B cell (primary cell): ENCODE measurements at regions not wholly inside any gene's neighbourhood (a gene's known extent, or its start where the extent isn't known, plus 50 kb on each side); places are given as distances from the start of the nearest gene placed in this dataset.

ENCODE experiments used
- EZH2 ChIP-seq: IDR thresholded peaks from 2 replicates; pipeline ENCODE4 v1.6.1; 2012; ENCODE audit warnings: borderline replicate concordance, low read depth, mild to moderate bottlenecking, moderate library complexity, low read length; ENCODE audit not compliant: insufficient read depth, poor library complexity, severe bottlenecking
- TF ChIP-seq, protein P1 (sequence below): fragments of 200-600 bp; IDR thresholded peaks from one replicate; pipeline ENCODE4 v1.8.0; 2022; ENCODE audit warnings: antibody characterized with exemption, mild to moderate bottlenecking

DNA sequence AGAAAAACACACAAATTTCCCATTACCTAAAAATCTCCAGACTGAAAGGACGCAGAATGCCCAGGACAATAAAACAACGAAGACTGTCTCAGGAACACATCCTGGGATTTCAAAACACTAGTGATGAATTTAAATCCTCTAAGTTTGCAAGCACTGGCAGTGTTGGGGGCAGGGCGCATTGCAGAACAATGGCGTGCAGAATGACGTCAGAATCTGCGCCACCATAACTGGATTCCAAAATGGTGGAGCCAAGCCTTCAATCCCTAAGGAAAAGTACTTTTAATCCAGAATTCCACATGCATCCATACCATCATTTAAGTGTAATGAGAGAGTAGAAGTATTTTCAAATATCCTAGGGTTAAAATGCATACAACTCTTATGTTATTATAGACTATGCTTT is 679.1 kb downstream of the TRIML1 start:
- TF ChIP-seq, protein P1, sequence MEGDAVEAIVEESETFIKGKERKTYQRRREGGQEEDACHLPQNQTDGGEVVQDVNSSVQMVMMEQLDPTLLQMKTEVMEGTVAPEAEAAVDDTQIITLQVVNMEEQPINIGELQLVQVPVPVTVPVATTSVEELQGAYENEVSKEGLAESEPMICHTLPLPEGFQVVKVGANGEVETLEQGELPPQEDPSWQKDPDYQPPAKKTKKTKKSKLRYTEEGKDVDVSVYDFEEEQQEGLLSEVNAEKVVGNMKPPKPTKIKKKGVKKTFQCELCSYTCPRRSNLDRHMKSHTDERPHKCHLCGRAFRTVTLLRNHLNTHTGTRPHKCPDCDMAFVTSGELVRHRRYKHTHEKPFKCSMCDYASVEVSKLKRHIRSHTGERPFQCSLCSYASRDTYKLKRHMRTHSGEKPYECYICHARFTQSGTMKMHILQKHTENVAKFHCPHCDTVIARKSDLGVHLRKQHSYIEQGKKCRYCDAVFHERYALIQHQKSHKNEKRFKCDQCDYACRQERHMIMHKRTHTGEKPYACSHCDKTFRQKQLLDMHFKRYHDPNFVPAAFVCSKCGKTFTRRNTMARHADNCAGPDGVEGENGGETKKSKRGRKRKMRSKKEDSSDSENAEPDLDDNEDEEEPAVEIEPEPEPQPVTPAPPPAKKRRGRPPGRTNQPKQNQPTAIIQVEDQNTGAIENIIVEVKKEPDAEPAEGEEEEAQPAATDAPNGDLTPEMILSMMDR: no peak
- TF ChIP-seq EZH2: no peak
